ENCODE measurements at regions not wholly inside any gene's neighbourhood (a gene's known extent, or its start where the extent isn't known, plus 50 kb on each side); places are given as distances from the start of the nearest gene placed in this dataset.
"Not testable (repeated sequence)": the region's sequence is repeated elsewhere in the genome, so short reads cannot be mapped to it uniquely, and the experiment has no call there.

- TF ChIP-seq, protein P1, sequence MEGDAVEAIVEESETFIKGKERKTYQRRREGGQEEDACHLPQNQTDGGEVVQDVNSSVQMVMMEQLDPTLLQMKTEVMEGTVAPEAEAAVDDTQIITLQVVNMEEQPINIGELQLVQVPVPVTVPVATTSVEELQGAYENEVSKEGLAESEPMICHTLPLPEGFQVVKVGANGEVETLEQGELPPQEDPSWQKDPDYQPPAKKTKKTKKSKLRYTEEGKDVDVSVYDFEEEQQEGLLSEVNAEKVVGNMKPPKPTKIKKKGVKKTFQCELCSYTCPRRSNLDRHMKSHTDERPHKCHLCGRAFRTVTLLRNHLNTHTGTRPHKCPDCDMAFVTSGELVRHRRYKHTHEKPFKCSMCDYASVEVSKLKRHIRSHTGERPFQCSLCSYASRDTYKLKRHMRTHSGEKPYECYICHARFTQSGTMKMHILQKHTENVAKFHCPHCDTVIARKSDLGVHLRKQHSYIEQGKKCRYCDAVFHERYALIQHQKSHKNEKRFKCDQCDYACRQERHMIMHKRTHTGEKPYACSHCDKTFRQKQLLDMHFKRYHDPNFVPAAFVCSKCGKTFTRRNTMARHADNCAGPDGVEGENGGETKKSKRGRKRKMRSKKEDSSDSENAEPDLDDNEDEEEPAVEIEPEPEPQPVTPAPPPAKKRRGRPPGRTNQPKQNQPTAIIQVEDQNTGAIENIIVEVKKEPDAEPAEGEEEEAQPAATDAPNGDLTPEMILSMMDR (IDR thresholded peaks at IDR 0.05; ENCODE audit: low read depth, low read length) = no peak
- DNase-seq (ENCODE audit: extremely low read depth, low read depth) = no peak
Measured at GRCh38 chr5:82476155-82476554, 198.0 kb upstream of the RPS23 start.

- TF ChIP-seq, protein P1 (IDR thresholded peaks at IDR 0.05; ENCODE audit: low read depth, low read length) = no peak
- no peak for DNase-seq (ENCODE audit: extremely low read depth, low read depth)
Measured at GRCh38 chr5:82473262-82473661, 195.1 kb upstream of the RPS23 start.

GRCh38 chr5:82470185-82470994, 192.2 kb upstream of the RPS23 start:
- TF ChIP-seq, protein P1 (IDR thresholded peaks at IDR 0.05; ENCODE audit: low read depth, low read length) = no peak
- no peak for DNase-seq (ENCODE audit: extremely low read depth, low read depth)

GRCh38 chr5:82466986-82467561, 188.9 kb upstream of the RPS23 start:
- TF ChIP-seq, protein P1 (IDR thresholded peaks at IDR 0.05; ENCODE audit: low read depth, low read length) = peak; percentile 54
- DNase-seq (ENCODE audit: extremely low read depth, low read depth) = peak; percentile 65

DNA sequence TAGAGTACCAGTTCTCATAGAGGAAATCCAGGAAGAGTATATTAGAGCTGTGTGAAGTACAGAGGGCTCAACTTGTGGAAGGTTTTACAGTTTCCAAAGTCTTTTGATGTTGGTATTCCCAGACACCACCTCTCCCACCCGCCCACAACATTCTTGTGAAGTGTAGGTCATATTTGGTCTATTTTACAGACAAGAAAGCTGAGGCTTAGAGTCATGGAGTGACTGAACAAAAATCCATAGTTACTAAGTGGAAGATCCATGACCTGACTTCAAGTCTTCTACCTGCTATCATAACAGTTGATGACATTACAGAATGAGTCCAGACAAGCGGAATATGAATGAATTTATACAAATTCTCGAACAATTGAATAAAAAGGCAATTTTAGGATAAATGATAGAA, 187.1 kb upstream of the RPS23 start:
- TF ChIP-seq, protein P1 (IDR thresholded peaks at IDR 0.05; ENCODE audit: low read depth, low read length) = no peak
- DNase-seq (ENCODE audit: extremely low read depth, low read depth) = no peak

DNA sequence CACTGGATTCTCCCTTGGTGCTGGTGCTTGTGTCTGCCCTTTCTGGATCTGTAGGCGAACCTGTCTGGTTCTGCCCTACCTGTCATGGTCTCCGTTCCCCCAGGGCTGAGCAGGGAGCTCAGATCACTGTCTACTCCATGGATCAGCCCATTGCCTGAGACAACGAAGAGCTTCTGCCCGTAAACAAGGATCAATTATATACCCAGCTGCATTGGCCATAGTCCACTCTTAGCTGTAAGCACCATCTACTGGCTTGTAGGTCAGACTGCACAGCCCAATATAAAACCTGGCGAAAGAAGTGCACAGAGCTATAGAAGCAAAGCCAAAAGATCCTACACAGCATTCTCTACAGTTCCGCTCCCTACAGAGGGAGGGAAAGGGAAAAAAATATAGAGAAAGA, 181.5 kb upstream of the RPS23 start:
- TF ChIP-seq, protein P1 (IDR thresholded peaks at IDR 0.05; ENCODE audit: low read depth, low read length) = no peak
- DNase-seq (ENCODE audit: extremely low read depth, low read depth) = no peak

- DNase-seq (ENCODE audit: extremely low read depth, low read depth) = not testable (repeated sequence)
Measured at GRCh38 chr5:82455317-82455716, 177.2 kb upstream of the RPS23 start.

All from AG09319 (cell line).